PC-3 (cell line): ENCODE measurements at regions not wholly inside any gene's neighbourhood (a gene's known extent, or its start where the extent isn't known, plus 50 kb on each side); places are given as distances from the start of the nearest gene placed in this dataset.

ENCODE experiments used
- ATAC-seq: fragments of 200-7000 bp; cut with Tn5 transposase; 2 replicates; pipeline ENCODE4 v1.9.1; 2020; ENCODE audit warnings: mild to moderate bottlenecking, moderate library complexity
- BruUV-seq: library from RNA; stranded (reverse); fragments of 400-500 nt; replicated peaks from 2 replicates; lab custom pipeline; 2021; lab: Mats Ljungman, UMichigan
- CTCF ChIA-PET: fragments of 300-600 bp; sonication (Branson Sonifier 250); formaldehyde crosslinking; loops from one replicate; lab custom pipeline; 2022; ENCODE audit warnings: antibody characterized with exemption; lab: Charles Lee
- POLR2A ChIA-PET: fragments of 300-600 bp; sonication (Branson Sonifier 250); formaldehyde crosslinking; loops from one replicate; lab custom pipeline; 2022; ENCODE audit warnings: antibody characterized with exemption; ENCODE audit not compliant: unreplicated experiment; lab: Charles Lee
- DNase-seq: peaks from one replicate; pipeline ENCODE4 v3.0.0-alpha.2; 2015
- H2AFZ ChIP-seq: fragments of 300-600 bp; sonication (generic); 2 replicates; pipeline ENCODE4 v1.6.0; 2016; ENCODE audit warnings: antibody characterized with exemption, low read length
- H3F3A ChIP-seq: fragments of 300-600 bp; sonication (generic); one replicate; pipeline ENCODE4 v1.6.0; 2017; ENCODE audit warnings: antibody characterized with exemption, low read length, control low read depth, mild to moderate bottlenecking; ENCODE audit not compliant: unreplicated experiment
- H3K27ac ChIP-seq: fragments of 300-600 bp; sonication (generic); 2 replicates; pipeline ENCODE4 v1.5.1; 2016; ENCODE audit warnings: mild to moderate bottlenecking, low read length
- H3K27me3 ChIP-seq: fragments of 300-600 bp; sonication (generic); 2 replicates; pipeline ENCODE4 v1.6.1; 2016; ENCODE audit warnings: low read length, mixed read lengths
- H3K36me3 ChIP-seq: fragments of 300-600 bp; sonication (generic); 2 replicates; pipeline ENCODE4 v1.6.1; 2016; ENCODE audit warnings: low read depth, mixed run types, low read length, mixed read lengths
- H3K4me1 ChIP-seq: fragments of 300-600 bp; sonication (generic); 2 replicates; pipeline ENCODE4 v1.5.1; 2016; ENCODE audit warnings: low read length; ENCODE audit not compliant: insufficient read depth
- H3K4me2 ChIP-seq: fragments of 300-600 bp; sonication (generic); 2 replicates; pipeline ENCODE4 v1.6.0; 2016; ENCODE audit warnings: low read length
- H3K4me3 ChIP-seq: fragments of 300-600 bp; sonication (generic); 2 replicates; pipeline ENCODE4 v1.5.1; 2016; ENCODE audit warnings: mild to moderate bottlenecking, low read length, mixed read lengths
- H3K79me2 ChIP-seq: fragments of 300-600 bp; sonication (generic); 2 replicates; pipeline ENCODE4 v1.6.1; 2017; ENCODE audit warnings: low read length, mixed read lengths
- H3K9ac ChIP-seq: fragments of 300-600 bp; sonication (generic); 2 replicates; pipeline ENCODE4 v1.6.0; 2016; ENCODE audit warnings: mild to moderate bottlenecking, low read length
- H3K9me2 ChIP-seq: fragments of 300-600 bp; sonication (generic); replicated peaks from 2 replicates; pipeline ENCODE4 v1.6.1; 2016; ENCODE audit warnings: mixed run types, low read length, mixed read lengths
- H3K9me3 ChIP-seq: fragments of 300-600 bp; sonication (generic); 2 replicates; pipeline ENCODE4 v1.6.1; 2016; ENCODE audit warnings: low read length, mixed read lengths
- H4K20me1 ChIP-seq: fragments of 300-600 bp; sonication (generic); 2 replicates; pipeline ENCODE4 v1.6.1; 2016; ENCODE audit warnings: low read length, mixed read lengths
- EZH2 ChIP-seq: fragments of 300-600 bp; sonication (generic); IDR thresholded peaks from one replicate; pipeline ENCODE4 v1.6.1; 2017; ENCODE audit warnings: antibody characterized with exemption, mild to moderate bottlenecking, low read length; ENCODE audit not compliant: unreplicated experiment
- EZH2phosphoT487 ChIP-seq: fragments of 300-600 bp; sonication (generic); IDR thresholded peaks from 2 replicates; pipeline ENCODE4 v1.6.1; 2018; ENCODE audit warnings: mild to moderate bottlenecking, antibody characterized with exemption, low read length, borderline replicate concordance
- intact Hi-C: fragments of 100-400 bp; cut with micrococcal nuclease; formaldehyde crosslinking; loops from 2 replicates; pipeline ENCODE4 v1.9.0; 2023
- TF ChIP-seq, protein P1 (sequence below): fragments of 300-600 bp; sonication (generic); conservative IDR thresholded peaks from 2 replicates; pipeline ENCODE4 v1.5.1; 2017; ENCODE audit warnings: antibody characterized with exemption, low read depth, mild to moderate bottlenecking, low read length

DNA sequence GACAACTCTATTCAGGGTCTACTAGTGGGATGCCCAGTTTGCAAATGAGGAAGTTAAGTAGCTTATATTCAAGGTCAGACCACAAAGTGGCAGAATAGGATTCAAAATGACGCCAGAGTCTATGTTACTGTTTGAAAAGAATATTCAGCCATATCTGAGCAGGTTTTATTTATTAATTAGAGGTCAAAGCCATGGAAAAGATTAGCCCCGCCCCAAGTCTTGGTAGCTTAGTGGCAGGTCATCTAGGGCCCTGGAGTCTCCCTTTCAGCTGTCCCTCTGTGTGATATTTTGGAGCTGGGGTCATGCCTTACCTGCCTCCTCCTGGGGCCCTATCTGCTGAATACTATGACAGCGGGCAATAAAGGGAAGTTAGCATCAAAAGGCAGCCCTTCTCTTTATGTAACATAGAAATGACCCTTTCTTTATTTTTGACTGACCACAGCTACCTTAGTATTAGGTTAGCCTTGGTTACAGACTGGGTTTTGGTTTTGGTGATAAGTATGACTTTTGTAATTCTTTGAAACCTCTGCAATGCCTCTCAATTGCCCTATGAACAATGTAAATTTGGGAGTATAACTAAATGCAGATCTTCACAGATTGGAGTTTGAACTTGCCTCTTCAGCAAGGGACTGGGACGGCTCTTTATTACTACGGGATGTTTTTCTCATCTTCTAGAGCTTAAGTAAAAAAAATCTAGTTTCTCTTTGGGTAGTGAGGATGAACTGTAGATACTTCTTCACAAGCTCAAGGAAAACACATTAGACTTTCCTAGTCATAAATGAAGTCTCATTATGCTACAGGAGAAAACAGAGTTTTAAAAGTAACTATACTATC, 153.0 kb upstream of the ITGA4 start:
- H3K4me1 ChIP-seq: peaks cover 15% of the 10 kb centered on the region
- H3K9ac ChIP-seq: no peak overlapping the region
- no peak overlapping the region for H2AFZ ChIP-seq
- H3K79me2 ChIP-seq: no peaks in the 10 kb centered on the region
- H3K36me3 ChIP-seq: no peaks in the 10 kb centered on the region
- ChIA-PET CTCF (no interaction called here), POLR2A (no interaction called here)
- intact Hi-C loops: no loop called here
- TF ChIP-seq EZH2phosphoT487: no peak
- TF ChIP-seq, protein P1, sequence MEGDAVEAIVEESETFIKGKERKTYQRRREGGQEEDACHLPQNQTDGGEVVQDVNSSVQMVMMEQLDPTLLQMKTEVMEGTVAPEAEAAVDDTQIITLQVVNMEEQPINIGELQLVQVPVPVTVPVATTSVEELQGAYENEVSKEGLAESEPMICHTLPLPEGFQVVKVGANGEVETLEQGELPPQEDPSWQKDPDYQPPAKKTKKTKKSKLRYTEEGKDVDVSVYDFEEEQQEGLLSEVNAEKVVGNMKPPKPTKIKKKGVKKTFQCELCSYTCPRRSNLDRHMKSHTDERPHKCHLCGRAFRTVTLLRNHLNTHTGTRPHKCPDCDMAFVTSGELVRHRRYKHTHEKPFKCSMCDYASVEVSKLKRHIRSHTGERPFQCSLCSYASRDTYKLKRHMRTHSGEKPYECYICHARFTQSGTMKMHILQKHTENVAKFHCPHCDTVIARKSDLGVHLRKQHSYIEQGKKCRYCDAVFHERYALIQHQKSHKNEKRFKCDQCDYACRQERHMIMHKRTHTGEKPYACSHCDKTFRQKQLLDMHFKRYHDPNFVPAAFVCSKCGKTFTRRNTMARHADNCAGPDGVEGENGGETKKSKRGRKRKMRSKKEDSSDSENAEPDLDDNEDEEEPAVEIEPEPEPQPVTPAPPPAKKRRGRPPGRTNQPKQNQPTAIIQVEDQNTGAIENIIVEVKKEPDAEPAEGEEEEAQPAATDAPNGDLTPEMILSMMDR: no peak
- TF ChIP-seq EZH2: no peak
- H3F3A ChIP-seq: peaks cover 5% of the 10 kb centered on the region
- no peak overlapping the region for H3K4me2 ChIP-seq
- no peak overlapping the region for H3K4me3 ChIP-seq
- no TSS peak for BruUV-seq
- H3K9me3 ChIP-seq: no peaks in the 10 kb centered on the region
- H4K20me1 ChIP-seq: no peaks in the 10 kb centered on the region
- H3K27ac ChIP-seq: no peak overlapping the region
- DNase-seq (no peak), ATAC-seq (no peak)
- no peaks in the 10 kb centered on the region for H3K27me3 ChIP-seq
- H3K9me2 ChIP-seq: no peaks in the 10 kb centered on the region

DNA sequence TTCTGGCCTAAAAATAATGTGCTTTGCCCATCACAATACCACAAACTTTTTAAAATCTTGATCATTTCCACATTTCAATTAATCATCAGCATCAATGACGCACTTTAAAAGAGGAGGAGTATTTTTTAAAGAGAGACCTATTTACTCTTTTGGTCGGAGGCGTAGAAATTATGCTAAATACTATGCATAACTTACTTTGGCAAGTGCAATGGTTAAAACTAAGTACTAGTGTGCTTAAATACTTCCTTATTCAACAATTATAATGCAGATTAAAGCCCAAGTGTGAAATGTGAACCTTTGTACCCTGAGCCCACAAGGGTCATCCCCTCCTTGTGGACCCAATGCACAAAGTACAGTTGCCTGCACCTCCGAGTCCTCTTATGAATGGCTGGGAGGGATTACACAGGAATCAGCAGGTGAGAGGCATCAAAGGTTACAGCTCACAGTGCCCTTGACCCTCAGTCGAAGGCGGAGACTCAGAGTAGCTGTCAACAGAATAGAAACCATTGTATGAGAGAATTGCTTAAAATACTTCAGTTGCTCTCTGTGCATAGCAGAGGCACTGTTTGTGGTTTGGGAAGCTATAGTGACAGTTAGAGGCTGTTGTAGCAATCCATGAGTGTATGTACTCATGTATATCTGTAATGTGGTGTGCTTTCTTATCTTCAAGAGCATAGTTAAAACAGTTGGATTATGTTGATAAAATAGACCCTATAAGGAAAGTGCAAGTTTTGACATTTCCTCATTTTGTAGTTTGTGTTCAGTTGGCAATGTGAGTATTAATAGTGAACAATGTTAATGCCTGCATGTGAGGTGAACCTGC, 151.7 kb upstream of the ITGA4 start:
- Histone ChIP-seq H3K79me2 (no peaks in the 10 kb centered on the region), H3K9ac (no peak overlapping the region), H3K36me3 (no peaks in the 10 kb centered on the region), H2AFZ (no peak overlapping the region), H3K27ac (no peak overlapping the region), H3K4me3 (no peak overlapping the region), H4K20me1 (no peaks in the 10 kb centered on the region), H3K9me2 (no peaks in the 10 kb centered on the region), H3K27me3 (no peaks in the 10 kb centered on the region), H3K9me3 (no peaks in the 10 kb centered on the region), H3K4me2 (no peak overlapping the region), H3F3A (peaks cover 5% of the 10 kb centered on the region), H3K4me1 (peaks cover 15% of the 10 kb centered on the region)
- ATAC-seq: no peak
- CTCF ChIA-PET: no interaction called here
- DNase-seq: no peak
- BruUV-seq: no TSS peak
- intact Hi-C loops: no loop called here
- TF ChIP-seq, protein P1: no peak
- TF ChIP-seq EZH2phosphoT487: no peak
- TF ChIP-seq EZH2: no peak
- POLR2A ChIA-PET: no interaction called here
